ENCODE measurements at regions not wholly inside any gene's neighbourhood (a gene's known extent, or its start where the extent isn't known, plus 50 kb on each side); places are given as distances from the start of the nearest gene placed in this dataset.

GRCh38 chr6:65852369-65852852, 145.4 kb upstream of the EYS start (continued):
- no peak for TF ChIP-seq RBBP5 (IDR thresholded peaks at IDR 0.05; ENCODE audit: borderline replicate concordance, low read depth, low read length)
- TF ChIP-seq, protein P1, sequence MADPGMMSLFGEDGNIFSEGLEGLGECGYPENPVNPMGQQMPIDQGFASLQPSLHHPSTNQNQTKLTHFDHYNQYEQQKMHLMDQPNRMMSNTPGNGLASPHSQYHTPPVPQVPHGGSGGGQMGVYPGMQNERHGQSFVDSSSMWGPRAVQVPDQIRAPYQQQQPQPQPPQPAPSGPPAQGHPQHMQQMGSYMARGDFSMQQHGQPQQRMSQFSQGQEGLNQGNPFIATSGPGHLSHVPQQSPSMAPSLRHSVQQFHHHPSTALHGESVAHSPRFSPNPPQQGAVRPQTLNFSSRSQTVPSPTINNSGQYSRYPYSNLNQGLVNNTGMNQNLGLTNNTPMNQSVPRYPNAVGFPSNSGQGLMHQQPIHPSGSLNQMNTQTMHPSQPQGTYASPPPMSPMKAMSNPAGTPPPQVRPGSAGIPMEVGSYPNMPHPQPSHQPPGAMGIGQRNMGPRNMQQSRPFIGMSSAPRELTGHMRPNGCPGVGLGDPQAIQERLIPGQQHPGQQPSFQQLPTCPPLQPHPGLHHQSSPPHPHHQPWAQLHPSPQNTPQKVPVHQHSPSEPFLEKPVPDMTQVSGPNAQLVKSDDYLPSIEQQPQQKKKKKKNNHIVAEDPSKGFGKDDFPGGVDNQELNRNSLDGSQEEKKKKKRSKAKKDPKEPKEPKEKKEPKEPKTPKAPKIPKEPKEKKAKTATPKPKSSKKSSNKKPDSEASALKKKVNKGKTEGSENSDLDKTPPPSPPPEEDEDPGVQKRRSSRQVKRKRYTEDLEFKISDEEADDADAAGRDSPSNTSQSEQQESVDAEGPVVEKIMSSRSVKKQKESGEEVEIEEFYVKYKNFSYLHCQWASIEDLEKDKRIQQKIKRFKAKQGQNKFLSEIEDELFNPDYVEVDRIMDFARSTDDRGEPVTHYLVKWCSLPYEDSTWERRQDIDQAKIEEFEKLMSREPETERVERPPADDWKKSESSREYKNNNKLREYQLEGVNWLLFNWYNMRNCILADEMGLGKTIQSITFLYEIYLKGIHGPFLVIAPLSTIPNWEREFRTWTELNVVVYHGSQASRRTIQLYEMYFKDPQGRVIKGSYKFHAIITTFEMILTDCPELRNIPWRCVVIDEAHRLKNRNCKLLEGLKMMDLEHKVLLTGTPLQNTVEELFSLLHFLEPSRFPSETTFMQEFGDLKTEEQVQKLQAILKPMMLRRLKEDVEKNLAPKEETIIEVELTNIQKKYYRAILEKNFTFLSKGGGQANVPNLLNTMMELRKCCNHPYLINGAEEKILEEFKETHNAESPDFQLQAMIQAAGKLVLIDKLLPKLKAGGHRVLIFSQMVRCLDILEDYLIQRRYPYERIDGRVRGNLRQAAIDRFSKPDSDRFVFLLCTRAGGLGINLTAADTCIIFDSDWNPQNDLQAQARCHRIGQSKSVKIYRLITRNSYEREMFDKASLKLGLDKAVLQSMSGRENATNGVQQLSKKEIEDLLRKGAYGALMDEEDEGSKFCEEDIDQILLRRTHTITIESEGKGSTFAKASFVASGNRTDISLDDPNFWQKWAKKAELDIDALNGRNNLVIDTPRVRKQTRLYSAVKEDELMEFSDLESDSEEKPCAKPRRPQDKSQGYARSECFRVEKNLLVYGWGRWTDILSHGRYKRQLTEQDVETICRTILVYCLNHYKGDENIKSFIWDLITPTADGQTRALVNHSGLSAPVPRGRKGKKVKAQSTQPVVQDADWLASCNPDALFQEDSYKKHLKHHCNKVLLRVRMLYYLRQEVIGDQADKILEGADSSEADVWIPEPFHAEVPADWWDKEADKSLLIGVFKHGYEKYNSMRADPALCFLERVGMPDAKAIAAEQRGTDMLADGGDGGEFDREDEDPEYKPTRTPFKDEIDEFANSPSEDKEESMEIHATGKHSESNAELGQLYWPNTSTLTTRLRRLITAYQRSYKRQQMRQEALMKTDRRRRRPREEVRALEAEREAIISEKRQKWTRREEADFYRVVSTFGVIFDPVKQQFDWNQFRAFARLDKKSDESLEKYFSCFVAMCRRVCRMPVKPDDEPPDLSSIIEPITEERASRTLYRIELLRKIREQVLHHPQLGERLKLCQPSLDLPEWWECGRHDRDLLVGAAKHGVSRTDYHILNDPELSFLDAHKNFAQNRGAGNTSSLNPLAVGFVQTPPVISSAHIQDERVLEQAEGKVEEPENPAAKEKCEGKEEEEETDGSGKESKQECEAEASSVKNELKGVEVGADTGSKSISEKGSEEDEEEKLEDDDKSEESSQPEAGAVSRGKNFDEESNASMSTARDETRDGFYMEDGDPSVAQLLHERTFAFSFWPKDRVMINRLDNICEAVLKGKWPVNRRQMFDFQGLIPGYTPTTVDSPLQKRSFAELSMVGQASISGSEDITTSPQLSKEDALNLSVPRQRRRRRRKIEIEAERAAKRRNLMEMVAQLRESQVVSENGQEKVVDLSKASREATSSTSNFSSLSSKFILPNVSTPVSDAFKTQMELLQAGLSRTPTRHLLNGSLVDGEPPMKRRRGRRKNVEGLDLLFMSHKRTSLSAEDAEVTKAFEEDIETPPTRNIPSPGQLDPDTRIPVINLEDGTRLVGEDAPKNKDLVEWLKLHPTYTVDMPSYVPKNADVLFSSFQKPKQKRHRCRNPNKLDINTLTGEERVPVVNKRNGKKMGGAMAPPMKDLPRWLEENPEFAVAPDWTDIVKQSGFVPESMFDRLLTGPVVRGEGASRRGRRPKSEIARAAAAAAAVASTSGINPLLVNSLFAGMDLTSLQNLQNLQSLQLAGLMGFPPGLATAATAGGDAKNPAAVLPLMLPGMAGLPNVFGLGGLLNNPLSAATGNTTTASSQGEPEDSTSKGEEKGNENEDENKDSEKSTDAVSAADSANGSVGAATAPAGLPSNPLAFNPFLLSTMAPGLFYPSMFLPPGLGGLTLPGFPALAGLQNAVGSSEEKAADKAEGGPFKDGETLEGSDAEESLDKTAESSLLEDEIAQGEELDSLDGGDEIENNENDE (IDR thresholded peaks at IDR 0.05; ENCODE audit: insufficient replicate concordance, low read length), result no peak
- TF ChIP-seq POLR2A (IDR thresholded peaks at IDR 0.05; ENCODE audit: control extremely low read depth in 1 of 2, low read depth in 2 of 2, low read length in 2 of 2), result no peak
- TF ChIP-seq, protein P2, sequence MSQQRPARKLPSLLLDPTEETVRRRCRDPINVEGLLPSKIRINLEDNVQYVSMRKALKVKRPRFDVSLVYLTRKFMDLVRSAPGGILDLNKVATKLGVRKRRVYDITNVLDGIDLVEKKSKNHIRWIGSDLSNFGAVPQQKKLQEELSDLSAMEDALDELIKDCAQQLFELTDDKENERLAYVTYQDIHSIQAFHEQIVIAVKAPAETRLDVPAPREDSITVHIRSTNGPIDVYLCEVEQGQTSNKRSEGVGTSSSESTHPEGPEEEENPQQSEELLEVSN (IDR thresholded peaks at IDR 0.05), result no peak
- no peak for TF ChIP-seq CHD2 (IDR thresholded peaks at IDR 0.05; ENCODE audit: low read length)
- no peak for TF ChIP-seq CEBPB (IDR thresholded peaks at IDR 0.05; ENCODE audit: low read depth, low read length)
- TF ChIP-seq SP1 (IDR thresholded peaks at IDR 0.05; ENCODE audit: low read depth, low read length), result no peak
- no peak for TF ChIP-seq BACH1 (IDR thresholded peaks at IDR 0.05; ENCODE audit: low read length)

Measured in H1 (cell line).